Endodermal cell (in vitro differentiated cells): ENCODE measurements at regions not wholly inside any gene's neighbourhood (a gene's known extent, or its start where the extent isn't known, plus 50 kb on each side); places are given as distances from the start of the nearest gene placed in this dataset.

Source experiments
- DNase-seq: peaks from one replicate; pipeline ENCODE4 v3.0.0-alpha.2; 2017
- H3K27ac ChIP-seq: 2 replicates; pipeline ENCODE4 v1.5.1; 2013; ENCODE audit warnings: mild to moderate bottlenecking, low read depth, low read length, moderate library complexity
- H3K27me3 ChIP-seq: 2 replicates; pipeline ENCODE4 v1.6.1; 2013; ENCODE audit warnings: mild to moderate bottlenecking, low read length, moderate library complexity; ENCODE audit not compliant: insufficient read depth, control insufficient read depth, poor library complexity, severe bottlenecking
- H3K36me3 ChIP-seq: 2 replicates; pipeline ENCODE4 v1.7.0; 2013; ENCODE audit warnings: mild to moderate bottlenecking, low read length, moderate library complexity; ENCODE audit not compliant: control insufficient read depth, insufficient read depth
- H3K4me1 ChIP-seq: one replicate; pipeline ENCODE4 v1.7.0; 2013; ENCODE audit warnings: low read length; ENCODE audit not compliant: control insufficient read depth, insufficient read depth
- H3K4me3 ChIP-seq: 2 replicates; pipeline ENCODE4 v1.5.1; 2013; ENCODE audit warnings: mild to moderate bottlenecking, low read length, moderate library complexity
- H3K9ac ChIP-seq: 2 replicates; pipeline ENCODE4 v1.6.1; 2013; ENCODE audit warnings: mild to moderate bottlenecking, low read length, moderate library complexity; ENCODE audit not compliant: poor library complexity, severe bottlenecking; ENCODE audit errors: extremely low read depth
- H3K9me3 ChIP-seq: 2 replicates; pipeline ENCODE4 v1.6.1; 2013; ENCODE audit warnings: mild to moderate bottlenecking, low read length, moderate library complexity; ENCODE audit not compliant: control insufficient read depth
- H3K27ac Mint-ChIP-seq: 2 replicates; pipeline ENCODE4 v1.8.0; 2020; ENCODE audit warnings: mixed read lengths
- H3K27me3 Mint-ChIP-seq: 2 replicates; pipeline ENCODE4 v1.8.0; 2021; ENCODE audit warnings: mild to moderate bottlenecking, mixed read lengths; ENCODE audit not compliant: insufficient read depth
- H3K36me3 Mint-ChIP-seq: 2 replicates; pipeline ENCODE4 v1.8.0; 2020; ENCODE audit warnings: low read depth, mixed read lengths
- H3K4me1 Mint-ChIP-seq: 2 replicates; pipeline ENCODE4 v1.8.0; 2020; ENCODE audit warnings: mixed read lengths
- H3K4me3 Mint-ChIP-seq: 2 replicates; pipeline ENCODE4 v1.8.0; 2020; ENCODE audit warnings: mild to moderate bottlenecking, moderate library complexity, mixed read lengths
- H3K9me3 Mint-ChIP-seq: 2 replicates; pipeline ENCODE4 v1.8.0; 2020; ENCODE audit warnings: mild to moderate bottlenecking, mixed read lengths
- WGBS, 2 experiments: methylation state at CpG; one replicate each; pipeline versions ENCODE4 v1.1.5 to v1.1.7; 2013; ENCODE audit warnings: missing lambda C conversion rate in 2 of 2, mixed read lengths in 1 of 2; ENCODE audit not compliant: insufficient coverage in 1 of 2, insufficient read length in 1 of 2; 5-methylcytosine and 5-hydroxymethylcytosine counted together
- TF ChIP-seq, protein P1 (sequence below): fragments of 200-600 bp; sonication (generic); conservative IDR thresholded peaks from 2 replicates; pipeline ENCODE4 v1.5.0; 2021; ENCODE audit warnings: antibody characterized with exemption, mild to moderate bottlenecking

- Mint-ChIP-seq H3K36me3 (no peaks in the 10 kb centered on the region), H3K4me1 (peaks cover 35% of the 10 kb centered on the region), H3K27me3 (peaks cover 17% of the 10 kb centered on the region), H3K9me3 (no peaks in the 10 kb centered on the region), H3K27ac (no peak overlapping the region), H3K4me3 (no peak overlapping the region)
- Histone ChIP-seq H3K9me3 (no peaks in the 10 kb centered on the region), H3K36me3 (no peaks in the 10 kb centered on the region), H3K4me3 (no peak overlapping the region), H3K9ac (no peak overlapping the region), H3K27me3 (peaks cover 4% of the 10 kb centered on the region), H3K27ac (no peak overlapping the region), H3K4me1 (peaks cover 11% of the 10 kb centered on the region)
- DNase-seq: no peak
- 93 to 95% methylated on average over 5 to 7 of the region's 7 CpGs for WGBS, 2 experiments
- TF ChIP-seq, protein P1, sequence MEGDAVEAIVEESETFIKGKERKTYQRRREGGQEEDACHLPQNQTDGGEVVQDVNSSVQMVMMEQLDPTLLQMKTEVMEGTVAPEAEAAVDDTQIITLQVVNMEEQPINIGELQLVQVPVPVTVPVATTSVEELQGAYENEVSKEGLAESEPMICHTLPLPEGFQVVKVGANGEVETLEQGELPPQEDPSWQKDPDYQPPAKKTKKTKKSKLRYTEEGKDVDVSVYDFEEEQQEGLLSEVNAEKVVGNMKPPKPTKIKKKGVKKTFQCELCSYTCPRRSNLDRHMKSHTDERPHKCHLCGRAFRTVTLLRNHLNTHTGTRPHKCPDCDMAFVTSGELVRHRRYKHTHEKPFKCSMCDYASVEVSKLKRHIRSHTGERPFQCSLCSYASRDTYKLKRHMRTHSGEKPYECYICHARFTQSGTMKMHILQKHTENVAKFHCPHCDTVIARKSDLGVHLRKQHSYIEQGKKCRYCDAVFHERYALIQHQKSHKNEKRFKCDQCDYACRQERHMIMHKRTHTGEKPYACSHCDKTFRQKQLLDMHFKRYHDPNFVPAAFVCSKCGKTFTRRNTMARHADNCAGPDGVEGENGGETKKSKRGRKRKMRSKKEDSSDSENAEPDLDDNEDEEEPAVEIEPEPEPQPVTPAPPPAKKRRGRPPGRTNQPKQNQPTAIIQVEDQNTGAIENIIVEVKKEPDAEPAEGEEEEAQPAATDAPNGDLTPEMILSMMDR: no peak
These were observed 63.6 kb upstream of the SH3RF3 start for GRCh38 chr2:109065391-109065734.

DNA sequence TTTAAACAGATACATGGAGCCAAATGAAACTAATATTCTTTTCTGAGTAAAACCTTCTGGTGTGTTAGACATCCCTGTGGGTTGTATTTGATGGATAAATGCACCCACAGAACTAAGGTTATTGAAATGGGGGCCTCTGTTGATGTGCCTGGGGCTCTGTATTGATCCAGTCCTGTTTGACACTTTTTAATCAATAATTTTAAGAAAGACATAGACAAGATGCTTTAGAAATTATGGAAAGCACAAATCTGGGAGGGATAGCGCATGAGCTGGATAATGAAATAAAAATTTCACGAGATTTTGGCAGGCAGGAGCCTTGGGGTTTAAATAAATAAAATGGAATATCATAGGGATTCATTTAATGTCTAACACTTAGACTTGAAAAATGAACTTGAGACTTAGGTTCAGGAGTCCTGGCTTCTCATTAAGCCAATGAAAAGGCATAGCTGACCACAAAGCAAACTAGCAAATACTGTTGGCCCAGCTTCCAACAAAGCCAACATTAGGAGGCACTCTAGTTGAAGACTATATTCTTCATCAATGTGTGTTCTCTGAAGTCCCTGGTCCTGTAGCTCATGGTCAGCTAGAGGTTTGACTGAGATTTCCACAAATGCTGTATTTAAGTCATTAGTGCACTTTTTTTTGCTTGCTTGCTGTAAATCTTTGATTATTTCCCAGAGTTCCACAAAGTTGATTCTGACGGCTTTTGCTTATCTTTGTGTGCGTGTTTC, 64.2 kb upstream of the SH3RF3 start:
- peaks cover 17% of the 10 kb centered on the region for H3K27me3 Mint-ChIP-seq
- peaks cover 11% of the 10 kb centered on the region for H3K4me1 ChIP-seq
- peaks cover 29% of the 10 kb centered on the region for H3K4me1 Mint-ChIP-seq
- no peaks in the 10 kb centered on the region for H3K36me3 ChIP-seq
- no peak overlapping the region for H3K9ac ChIP-seq
- no peak overlapping the region for H3K4me3 Mint-ChIP-seq
- H3K27me3 ChIP-seq: peaks cover 4% of the 10 kb centered on the region
- TF ChIP-seq, protein P1: no peak
- H3K4me3 ChIP-seq: no peak overlapping the region
- 80 to 96% methylated on average over 1 to 4 of the region's 4 CpGs for WGBS, 2 experiments
- no peak for DNase-seq
- H3K9me3 ChIP-seq: no peaks in the 10 kb centered on the region
- H3K9me3 Mint-ChIP-seq: no peaks in the 10 kb centered on the region
- no peaks in the 10 kb centered on the region for H3K36me3 Mint-ChIP-seq
- no peak overlapping the region for H3K27ac ChIP-seq
- no peak overlapping the region for H3K27ac Mint-ChIP-seq

DNA sequence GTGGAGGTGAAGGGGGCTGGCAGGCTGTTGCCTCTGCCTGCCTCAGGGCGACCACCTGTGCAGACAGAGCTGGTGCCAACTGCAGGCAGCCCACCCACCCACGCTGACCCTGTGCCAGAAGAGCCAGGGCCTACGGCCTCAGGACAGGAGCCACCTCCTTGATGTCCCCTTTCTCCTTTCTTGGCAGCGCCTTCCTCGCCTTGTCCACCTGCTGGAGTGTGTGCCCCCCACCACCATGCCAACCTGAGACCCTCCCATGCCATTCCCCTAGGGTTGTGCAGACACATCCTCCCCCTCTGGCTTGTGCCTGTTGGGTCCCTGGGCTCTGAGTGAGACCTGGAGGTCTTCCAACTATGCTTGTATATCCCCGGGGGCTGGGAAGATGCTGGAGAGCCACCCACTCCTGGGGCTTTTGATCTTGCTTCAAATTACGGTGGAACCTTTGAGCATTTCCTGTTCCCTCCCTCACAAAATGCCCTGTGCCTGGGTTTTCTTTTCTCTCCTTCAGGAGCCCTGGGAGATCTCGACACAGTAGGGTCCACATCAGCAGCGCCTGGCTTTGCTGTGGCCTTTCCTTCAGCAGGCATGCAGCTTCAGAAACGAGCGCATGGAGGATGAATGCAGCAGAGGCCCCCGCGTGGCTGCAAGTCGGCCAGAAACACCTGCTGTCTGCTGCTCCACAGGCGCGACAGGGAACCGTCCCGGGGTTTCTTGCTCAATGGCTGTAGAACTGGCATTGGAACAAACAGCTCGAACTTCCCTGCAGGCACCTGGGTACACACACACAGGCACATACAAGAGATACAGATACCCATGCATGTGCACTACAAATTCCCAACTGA, 65.9 kb upstream of the SH3RF3 start:
- H3K4me3 Mint-ChIP-seq: no peak overlapping the region
- no peaks in the 10 kb centered on the region for H3K36me3 Mint-ChIP-seq
- peaks cover 16% of the 10 kb centered on the region for H3K27me3 Mint-ChIP-seq
- H3K27ac Mint-ChIP-seq: no peak overlapping the region
- no peaks in the 10 kb centered on the region for H3K9me3 ChIP-seq
- H3K4me1 Mint-ChIP-seq: peaks cover 19% of the 10 kb centered on the region
- no peak for DNase-seq
- H3K27ac ChIP-seq: no peak overlapping the region
- H3K4me3 ChIP-seq: no peak overlapping the region
- no peaks in the 10 kb centered on the region for H3K9me3 Mint-ChIP-seq
- H3K9ac ChIP-seq: no peak overlapping the region
- H3K27me3 ChIP-seq: peaks cover 4% of the 10 kb centered on the region
- H3K4me1 ChIP-seq: no peaks in the 10 kb centered on the region
- no peaks in the 10 kb centered on the region for H3K36me3 ChIP-seq
- TF ChIP-seq, protein P1: no peak
- WGBS, 2 experiments: 75 to 80% methylated on average over 10 to 19 of the region's 19 CpGs
